Choroid plexus epithelial cell (primary cell): ENCODE measurements at regions not wholly inside any gene's neighbourhood (a gene's known extent, or its start where the extent isn't known, plus 50 kb on each side); places are given as distances from the start of the nearest gene placed in this dataset.
"Not testable (repeated sequence)": the region's sequence is repeated elsewhere in the genome, so short reads cannot be mapped to it uniquely, and the experiment has no call there.

Experiments
- DNase-seq: peaks from one replicate; pipeline ENCODE4 v3.0.0-alpha.2; 2010; ENCODE audit warnings: low read depth
- H3K4me3 ChIP-seq: 2 replicates; pipeline ENCODE4 v1.5.1; 2011; ENCODE audit warnings: low read depth, mild to moderate bottlenecking, control low read depth, low read length, moderate library complexity
- TF ChIP-seq, protein P1 (sequence below): conservative IDR thresholded peaks from 2 replicates; pipeline ENCODE4 v1.5.1; 2011; ENCODE audit warnings: low read depth, mild to moderate bottlenecking, control low read depth, inconsistent platforms, low read length, moderate library complexity

DNA sequence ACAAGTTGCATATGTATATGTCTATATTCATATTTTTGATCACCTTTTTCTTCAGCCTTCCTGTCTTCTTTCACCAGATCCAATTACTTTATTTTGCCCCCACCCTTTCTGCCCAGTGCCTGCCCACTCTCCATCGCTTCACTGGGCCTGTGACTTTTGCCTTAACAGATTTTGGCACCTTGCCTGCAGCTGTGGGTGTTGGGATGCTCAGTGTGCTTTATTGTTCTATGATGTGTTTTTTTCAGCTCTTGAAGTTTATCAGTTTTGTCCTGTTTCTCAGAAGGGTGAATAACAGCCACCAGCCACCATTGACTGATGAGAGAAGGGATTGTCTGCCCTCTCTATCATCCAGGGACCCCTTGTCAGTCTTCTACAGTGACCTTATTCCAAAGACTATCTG, 77.2 kb upstream of the GALNT7 start:
- DNase-seq = no peak
- TF ChIP-seq, protein P1, sequence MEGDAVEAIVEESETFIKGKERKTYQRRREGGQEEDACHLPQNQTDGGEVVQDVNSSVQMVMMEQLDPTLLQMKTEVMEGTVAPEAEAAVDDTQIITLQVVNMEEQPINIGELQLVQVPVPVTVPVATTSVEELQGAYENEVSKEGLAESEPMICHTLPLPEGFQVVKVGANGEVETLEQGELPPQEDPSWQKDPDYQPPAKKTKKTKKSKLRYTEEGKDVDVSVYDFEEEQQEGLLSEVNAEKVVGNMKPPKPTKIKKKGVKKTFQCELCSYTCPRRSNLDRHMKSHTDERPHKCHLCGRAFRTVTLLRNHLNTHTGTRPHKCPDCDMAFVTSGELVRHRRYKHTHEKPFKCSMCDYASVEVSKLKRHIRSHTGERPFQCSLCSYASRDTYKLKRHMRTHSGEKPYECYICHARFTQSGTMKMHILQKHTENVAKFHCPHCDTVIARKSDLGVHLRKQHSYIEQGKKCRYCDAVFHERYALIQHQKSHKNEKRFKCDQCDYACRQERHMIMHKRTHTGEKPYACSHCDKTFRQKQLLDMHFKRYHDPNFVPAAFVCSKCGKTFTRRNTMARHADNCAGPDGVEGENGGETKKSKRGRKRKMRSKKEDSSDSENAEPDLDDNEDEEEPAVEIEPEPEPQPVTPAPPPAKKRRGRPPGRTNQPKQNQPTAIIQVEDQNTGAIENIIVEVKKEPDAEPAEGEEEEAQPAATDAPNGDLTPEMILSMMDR = no peak
- no peak overlapping the region for H3K4me3 ChIP-seq

DNA sequence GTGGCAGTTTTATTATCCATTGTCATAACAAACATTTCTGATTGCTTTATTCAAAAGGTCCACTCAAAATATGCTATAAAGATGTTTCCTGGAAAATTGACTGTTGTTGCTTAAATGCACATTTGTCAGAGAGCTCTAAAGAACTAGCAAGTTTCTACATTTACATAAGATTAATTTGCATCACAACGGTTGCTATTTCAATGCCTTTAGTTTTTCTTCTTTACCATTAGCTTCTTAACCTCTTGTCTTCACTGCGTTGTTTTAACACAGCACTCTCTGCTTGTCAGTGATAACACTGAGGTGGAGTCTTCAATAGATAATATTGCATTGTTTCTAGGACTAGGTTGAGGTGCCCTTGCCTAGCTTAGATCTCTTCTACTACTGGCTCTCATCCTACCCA, 76.7 kb upstream of the GALNT7 start:
- no peak for DNase-seq
- TF ChIP-seq, protein P1 = no peak
- no peak overlapping the region for H3K4me3 ChIP-seq

DNA sequence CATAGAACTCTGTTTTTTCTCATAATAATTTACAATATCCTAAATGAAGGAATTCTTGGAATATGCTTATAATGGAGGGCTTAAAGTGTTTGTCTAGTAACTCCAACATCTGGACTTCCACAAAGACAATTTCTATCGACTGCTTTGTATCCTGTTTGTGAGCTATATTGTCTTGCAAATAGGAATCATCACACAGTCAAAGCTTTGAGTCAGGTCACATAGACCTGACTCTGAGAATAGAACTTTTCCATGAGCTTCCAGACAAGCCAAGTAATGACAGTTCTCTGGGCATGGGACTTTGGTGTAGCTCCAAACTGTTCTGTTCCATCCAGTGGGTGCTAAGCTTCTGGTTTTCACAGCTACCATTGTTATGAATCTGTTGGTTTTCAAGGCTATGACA, 75.2 kb upstream of the GALNT7 start:
- no peak overlapping the region for H3K4me3 ChIP-seq
- DNase-seq = no peak
- TF ChIP-seq, protein P1 = no peak

DNA sequence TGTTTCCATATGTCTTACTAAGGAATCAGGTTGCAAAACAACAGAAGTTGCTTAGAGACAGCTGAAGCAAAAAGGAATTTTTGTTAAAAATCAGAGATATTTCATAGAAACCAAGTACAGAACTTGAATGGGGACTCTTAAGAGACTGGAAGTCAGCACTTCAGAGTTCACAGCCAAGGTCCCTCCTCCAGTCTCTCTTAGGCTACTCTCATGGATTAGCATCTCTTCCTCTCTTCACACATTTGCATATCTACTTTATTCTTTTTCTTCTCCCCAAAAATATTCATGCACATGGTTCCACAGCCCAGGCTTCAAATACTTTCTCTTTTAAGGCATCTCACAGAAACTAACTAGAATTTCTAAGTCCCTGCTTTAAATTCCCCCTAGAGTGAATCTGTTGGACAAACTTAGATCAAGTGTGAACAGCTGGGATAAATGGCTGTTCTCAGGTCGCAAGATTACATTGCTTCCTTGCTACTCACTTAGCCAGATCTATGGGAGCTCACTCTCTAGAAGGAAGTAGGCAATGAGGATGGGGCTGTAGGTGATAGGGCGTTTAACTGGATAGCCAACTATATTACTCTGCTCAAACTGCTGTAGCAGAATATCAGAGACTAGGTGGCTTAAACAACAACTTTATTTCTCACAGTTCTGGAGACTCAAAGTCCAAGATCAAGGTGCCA, 73.7 kb upstream of the GALNT7 start:
- TF ChIP-seq, protein P1 = no peak
- H3K4me3 ChIP-seq = no peak overlapping the region
- no peak for DNase-seq

DNA sequence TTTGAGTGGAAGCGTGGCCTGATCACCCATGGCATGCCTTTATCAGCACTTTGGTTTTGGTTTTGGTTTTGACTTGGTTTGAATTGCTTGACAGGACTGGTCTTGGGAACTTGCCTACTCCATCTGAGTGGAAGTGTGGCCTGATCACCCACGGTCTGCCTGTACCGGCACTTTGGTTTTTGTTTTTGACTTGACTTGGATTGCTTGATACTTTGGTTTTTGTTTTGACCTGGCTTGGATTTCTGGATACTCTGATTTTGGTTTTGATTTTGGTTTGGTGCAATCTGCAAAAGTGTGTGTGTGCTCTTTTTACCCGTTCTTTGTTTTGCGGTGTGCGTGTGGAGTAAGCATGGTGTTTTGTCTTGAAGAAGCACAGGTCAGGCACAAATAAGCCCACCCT, 69.2 kb upstream of the GALNT7 start:
- H3K4me3 ChIP-seq, DNase-seq: not testable (repeated sequence)

DNA sequence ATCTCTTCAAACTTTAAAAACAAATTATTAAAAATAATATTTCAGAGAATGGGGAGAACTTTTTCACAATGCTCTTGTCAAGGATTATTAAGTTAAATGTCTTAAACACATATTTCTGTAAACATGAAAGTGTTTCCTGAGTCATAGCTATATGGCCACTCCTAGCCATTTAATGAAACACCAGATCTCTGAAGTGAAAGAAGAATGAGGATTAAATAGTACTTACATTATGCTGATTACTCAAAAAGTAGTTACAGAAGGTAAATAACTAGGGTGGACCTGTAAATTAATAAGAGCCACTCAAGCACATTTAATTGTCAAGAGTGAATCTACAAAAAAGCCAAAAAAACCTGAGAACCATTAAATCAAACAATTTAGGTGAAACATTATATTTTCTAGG, 57.6 kb upstream of the GALNT7 start:
- H3K4me3 ChIP-seq = no peak overlapping the region
- DNase-seq = no peak
- TF ChIP-seq, protein P1 = no peak

DNA sequence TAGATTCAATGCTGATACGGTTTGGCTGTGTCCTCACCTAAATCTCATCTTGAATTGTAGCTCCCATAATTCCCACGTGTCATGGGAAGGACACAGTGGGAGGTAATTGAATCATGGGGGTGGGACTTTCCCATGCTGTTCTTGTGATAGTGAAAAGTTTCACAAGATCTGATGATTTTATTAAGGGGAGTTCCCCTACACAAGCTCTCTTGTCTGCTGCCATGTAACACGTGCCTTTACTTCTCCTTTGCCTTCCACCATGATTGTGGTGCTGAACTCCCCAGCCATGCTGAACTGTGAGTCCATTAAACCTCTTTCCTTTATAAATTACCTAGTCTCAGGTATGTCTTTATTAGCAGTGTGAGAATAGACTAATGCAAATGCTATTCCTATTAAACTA, 51.2 kb upstream of the GALNT7 start:
- peak; percentile 43 for DNase-seq

More for the DNA sequence above, 51.2 kb upstream of the GALNT7 start:
- H3K4me3 ChIP-seq = not testable (repeated sequence)
